ENCODE measurements at regions not wholly inside any gene's neighbourhood (a gene's known extent, or its start where the extent isn't known, plus 50 kb on each side); places are given as distances from the start of the nearest gene placed in this dataset.

DNA sequence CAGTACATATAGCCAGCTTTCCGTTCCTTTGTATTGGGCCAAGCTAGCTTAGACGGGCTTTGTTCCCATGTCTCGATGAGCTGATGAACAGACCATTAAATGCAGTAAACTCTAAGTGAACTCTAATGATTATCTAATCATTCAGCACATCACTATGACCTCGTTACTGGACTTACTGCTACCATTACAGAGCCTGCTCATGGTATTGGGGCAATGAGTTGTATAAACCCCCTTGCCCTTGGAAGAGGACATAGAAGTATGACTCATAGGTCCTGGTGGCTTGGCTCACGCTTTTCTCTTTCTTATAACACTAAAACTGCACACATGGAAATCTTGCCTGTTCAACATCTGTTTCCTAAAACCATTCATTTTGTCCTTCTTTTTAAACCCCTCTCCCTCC lies 93.6 kb upstream of the DYNLRB2 start:
- no peaks in the 10 kb centered on the region for H3K4me1 ChIP-seq (ENCODE audit: control insufficient read depth, insufficient read depth, low read length, poor library complexity, severe bottlenecking)
- Mint-ChIP-seq H3K27me3 (peaks cover 10% of the 10 kb centered on the region), H3K9me3 (peaks cover 0 to 1% (median 0%) of the 10 kb centered on the region in 7 donors), H3K27ac (no peak overlapping the region), H3K4me1 (no peaks in the 10 kb centered on the region), H3K4me3 (no peak overlapping the region), H3K36me3 (no peaks in the 10 kb centered on the region)
- H3K36me3 ChIP-seq (ENCODE audit: control insufficient read depth, insufficient read depth, low read length) = no peaks in the 10 kb centered on the region
- peaks cover 2% of the 10 kb centered on the region for H3K27me3 ChIP-seq (ENCODE audit: control insufficient read depth, insufficient read depth, low read length)
- ATAC-seq (ENCODE audit: low read depth in 2 of 2) (no peak), DNase-seq (no peak)
- H3K9me3 ChIP-seq (ENCODE audit: control insufficient read depth in 2 of 2, low read length in 2 of 2) = no peaks in the 10 kb centered on the region
- H3K4me3 ChIP-seq (ENCODE audit: low read depth, low read length) = no peak overlapping the region
- no peak overlapping the region for H3K27ac ChIP-seq (ENCODE audit: insufficient read depth, low read length, poor library complexity, severe bottlenecking)

DNA sequence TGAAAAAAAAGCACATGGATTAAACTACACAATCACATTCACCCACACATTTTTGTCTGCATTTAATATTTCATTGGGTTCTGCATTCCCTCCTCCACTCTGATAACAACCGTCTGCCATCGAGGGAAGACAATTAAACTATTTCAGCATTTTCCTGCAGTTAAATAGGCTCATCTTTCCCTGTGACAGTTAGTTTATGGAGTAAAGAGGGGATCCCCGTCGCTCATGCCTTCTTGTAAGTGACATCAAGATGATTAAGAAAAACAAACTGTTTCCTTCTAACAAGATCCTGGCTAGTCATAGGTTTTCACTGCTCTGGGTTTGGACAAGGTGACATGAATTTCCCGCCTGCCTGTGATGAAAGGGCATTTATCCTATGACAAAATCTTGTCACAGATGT lies 98.0 kb upstream of the DYNLRB2 start:
- DNase-seq (no peak), ATAC-seq (ENCODE audit: low read depth in 2 of 2) (no peak)
- Mint-ChIP-seq H3K27ac (no peak overlapping the region), H3K36me3 (no peaks in the 10 kb centered on the region), H3K27me3 (peaks cover 16% of the 10 kb centered on the region), H3K4me1 (peaks cover 0 to 3% (median 0%) of the 10 kb centered on the region in 4 donors), H3K9me3 (peaks cover 0 to 1% (median 0%) of the 10 kb centered on the region in 7 donors), H3K4me3 (no peak overlapping the region)
- peaks cover 2% of the 10 kb centered on the region for H3K27me3 ChIP-seq (ENCODE audit: control insufficient read depth, insufficient read depth, low read length)
- no peaks in the 10 kb centered on the region for H3K9me3 ChIP-seq (ENCODE audit: control insufficient read depth in 2 of 2, low read length in 2 of 2)
- no peak overlapping the region for H3K27ac ChIP-seq (ENCODE audit: insufficient read depth, low read length, poor library complexity, severe bottlenecking)
- no peaks in the 10 kb centered on the region for H3K36me3 ChIP-seq (ENCODE audit: control insufficient read depth, insufficient read depth, low read length)
- no peaks in the 10 kb centered on the region for H3K4me1 ChIP-seq (ENCODE audit: control insufficient read depth, insufficient read depth, low read length, poor library complexity, severe bottlenecking)
- H3K4me3 ChIP-seq (ENCODE audit: low read depth, low read length) = no peak overlapping the region

DNA sequence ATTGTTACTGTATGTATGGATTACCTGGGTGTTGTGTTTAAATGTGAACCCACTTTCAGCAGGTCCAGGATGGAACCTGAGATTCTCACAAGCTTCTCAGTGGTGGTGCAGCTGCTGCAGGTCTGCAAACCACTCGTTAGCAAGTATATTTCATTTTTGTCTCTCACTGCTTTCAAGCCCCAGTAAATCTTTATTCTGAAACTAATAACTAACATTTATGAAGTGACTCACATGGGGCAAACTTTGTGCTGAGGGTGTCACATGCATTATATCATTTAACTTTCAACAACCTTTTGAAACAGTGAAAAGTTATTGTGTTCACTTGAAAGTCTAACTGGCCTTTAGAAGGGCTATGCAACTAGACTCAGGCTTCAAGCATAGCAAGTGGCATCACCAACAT lies 98.9 kb upstream of the DYNLRB2 start:
- H3K9me3 ChIP-seq (ENCODE audit: control insufficient read depth in 2 of 2, low read length in 2 of 2) = no peaks in the 10 kb centered on the region
- no peaks in the 10 kb centered on the region for H3K36me3 ChIP-seq (ENCODE audit: control insufficient read depth, insufficient read depth, low read length)
- Mint-ChIP-seq H3K36me3 (no peaks in the 10 kb centered on the region), H3K27me3 (peaks cover 16% of the 10 kb centered on the region), H3K4me3 (no peak overlapping the region), H3K9me3 (peaks cover 0 to 1% (median 0%) of the 10 kb centered on the region in 7 donors), H3K27ac (no peak overlapping the region), H3K4me1 (peaks cover 0 to 3% (median 0%) of the 10 kb centered on the region in 4 donors)
- ATAC-seq (ENCODE audit: low read depth in 2 of 2) (no peak), DNase-seq (no peak)
- H3K27me3 ChIP-seq (ENCODE audit: control insufficient read depth, insufficient read depth, low read length) = peaks cover 2% of the 10 kb centered on the region
- no peaks in the 10 kb centered on the region for H3K4me1 ChIP-seq (ENCODE audit: control insufficient read depth, insufficient read depth, low read length, poor library complexity, severe bottlenecking)
- no peak overlapping the region for H3K27ac ChIP-seq (ENCODE audit: insufficient read depth, low read length, poor library complexity, severe bottlenecking)
- H3K4me3 ChIP-seq (ENCODE audit: low read depth, low read length) = no peak overlapping the region

DNA sequence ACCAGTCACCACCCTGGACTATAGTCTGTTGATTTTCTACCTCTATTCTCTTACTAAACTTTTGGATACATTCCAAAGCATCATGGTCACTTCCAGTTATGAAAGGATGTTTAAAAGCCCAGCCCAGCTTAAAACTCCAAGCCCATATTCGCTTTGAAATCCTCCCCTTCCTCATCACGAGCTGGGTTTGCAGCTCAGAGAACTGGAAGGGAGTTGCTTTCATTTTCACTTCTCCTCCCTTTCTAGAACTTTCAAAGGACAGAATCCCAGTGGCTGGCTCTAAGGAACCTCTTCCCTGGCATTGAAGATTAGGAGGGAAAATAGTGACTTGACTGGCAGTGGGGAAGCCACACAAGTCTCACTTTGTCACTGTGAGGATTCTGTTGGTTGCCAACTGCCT lies 100.1 kb upstream of the DYNLRB2 start:
- H3K4me3 Mint-ChIP-seq = no peak overlapping the region
- no peaks in the 10 kb centered on the region for H3K9me3 ChIP-seq (ENCODE audit: control insufficient read depth in 2 of 2, low read length in 2 of 2)
- peak overlapping the region; percentile 29 for H3K4me3 ChIP-seq (ENCODE audit: low read depth, low read length)
- H3K4me1 ChIP-seq (ENCODE audit: control insufficient read depth, insufficient read depth, low read length, poor library complexity, severe bottlenecking) = no peaks in the 10 kb centered on the region
- DNase-seq = no peak
- H3K27ac ChIP-seq (ENCODE audit: insufficient read depth, low read length, poor library complexity, severe bottlenecking) = no peak overlapping the region
- H3K27me3 Mint-ChIP-seq = peaks cover 16% of the 10 kb centered on the region
- H3K27me3 ChIP-seq (ENCODE audit: control insufficient read depth, insufficient read depth, low read length) = peaks cover 2% of the 10 kb centered on the region
- no peak overlapping the region for H3K27ac Mint-ChIP-seq
- H3K9me3 Mint-ChIP-seq = peaks cover 0 to 1% (median 0%) of the 10 kb centered on the region in 7 donors
- H3K4me1 Mint-ChIP-seq = peaks cover 0 to 3% (median 0%) of the 10 kb centered on the region in 4 donors
- ATAC-seq (ENCODE audit: low read depth in 2 of 2) = no peak
- no peaks in the 10 kb centered on the region for H3K36me3 Mint-ChIP-seq
- H3K36me3 ChIP-seq (ENCODE audit: control insufficient read depth, insufficient read depth, low read length) = no peaks in the 10 kb centered on the region

DNA sequence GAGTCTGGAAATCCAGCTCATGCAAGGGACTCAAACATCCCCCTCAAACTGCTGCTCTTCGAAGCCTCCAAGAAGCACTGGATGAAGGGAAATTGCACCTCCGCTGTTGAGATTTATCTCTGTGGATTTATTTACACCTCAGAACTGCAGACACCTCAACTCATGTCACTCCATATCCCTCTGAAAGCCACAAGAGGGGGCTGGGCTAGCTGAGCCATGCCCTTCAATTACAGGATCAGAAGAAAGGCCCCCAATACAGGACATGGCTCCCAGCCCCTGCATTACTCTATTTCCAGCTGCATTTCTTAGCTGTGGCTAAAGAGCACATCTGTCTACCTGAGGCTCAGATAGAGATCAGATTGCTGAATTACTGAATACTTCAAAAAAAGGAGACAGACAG lies 103.1 kb upstream of the DYNLRB2 start:
- H3K4me1 ChIP-seq (ENCODE audit: control insufficient read depth, insufficient read depth, low read length, poor library complexity, severe bottlenecking) = no peaks in the 10 kb centered on the region
- no peak overlapping the region for H3K4me3 ChIP-seq (ENCODE audit: low read depth, low read length)
- H3K9me3 ChIP-seq (ENCODE audit: control insufficient read depth in 2 of 2, low read length in 2 of 2) = no peaks in the 10 kb centered on the region
- no peaks in the 10 kb centered on the region for H3K36me3 ChIP-seq (ENCODE audit: control insufficient read depth, insufficient read depth, low read length)
- peaks cover 5% of the 10 kb centered on the region for H3K27me3 ChIP-seq (ENCODE audit: control insufficient read depth, insufficient read depth, low read length)
- H3K36me3 Mint-ChIP-seq = no peaks in the 10 kb centered on the region
- DNase-seq (no peak), ATAC-seq (ENCODE audit: low read depth in 2 of 2) (no peak)
- no peak overlapping the region for H3K27ac Mint-ChIP-seq
- H3K9me3 Mint-ChIP-seq = peaks cover 0 to 4% (median 0%) of the 10 kb centered on the region in 7 donors
- H3K4me3 Mint-ChIP-seq = no peak overlapping the region
- H3K4me1 Mint-ChIP-seq = peaks cover 0 to 3% (median 0%) of the 10 kb centered on the region in 4 donors
- no peak overlapping the region for H3K27ac ChIP-seq (ENCODE audit: insufficient read depth, low read length, poor library complexity, severe bottlenecking)
- H3K27me3 Mint-ChIP-seq = peaks cover 14% of the 10 kb centered on the region

DNA sequence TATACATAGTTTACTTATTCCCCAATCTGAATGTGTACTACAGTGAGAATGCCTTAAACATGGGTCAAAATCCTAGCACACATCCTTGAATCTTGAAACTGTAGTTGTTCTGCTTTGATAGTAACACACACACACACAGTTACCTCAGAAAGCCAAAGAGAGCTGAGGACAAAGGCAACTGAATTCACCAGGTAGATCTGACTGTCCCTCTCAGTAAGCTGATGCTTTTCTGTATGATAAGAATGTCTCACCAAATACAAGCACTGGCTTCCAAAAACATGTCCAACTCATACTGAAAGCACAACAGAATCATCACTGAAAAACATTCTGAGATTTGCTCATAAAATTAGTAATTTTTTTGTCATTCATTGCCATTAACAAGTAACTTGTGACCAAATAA lies 104.3 kb upstream of the DYNLRB2 start:
- Histone ChIP-seq H3K27me3 (ENCODE audit: control insufficient read depth, insufficient read depth, low read length) (peaks cover 5% of the 10 kb centered on the region), H3K4me1 (ENCODE audit: control insufficient read depth, insufficient read depth, low read length, poor library complexity, severe bottlenecking) (no peaks in the 10 kb centered on the region), H3K36me3 (ENCODE audit: control insufficient read depth, insufficient read depth, low read length) (no peaks in the 10 kb centered on the region), H3K9me3 (ENCODE audit: control insufficient read depth in 2 of 2, low read length in 2 of 2) (no peaks in the 10 kb centered on the region), H3K4me3 (ENCODE audit: low read depth, low read length) (no peak overlapping the region), H3K27ac (ENCODE audit: insufficient read depth, low read length, poor library complexity, severe bottlenecking) (no peak overlapping the region)
- ATAC-seq (ENCODE audit: low read depth in 2 of 2) (no peak), DNase-seq (no peak)
- peaks cover 0 to 4% (median 0%) of the 10 kb centered on the region in 7 donors for H3K9me3 Mint-ChIP-seq
- H3K4me3 Mint-ChIP-seq = no peak overlapping the region
- no peak overlapping the region for H3K27ac Mint-ChIP-seq
- H3K4me1 Mint-ChIP-seq = peaks cover 0 to 3% (median 0%) of the 10 kb centered on the region in 4 donors
- H3K36me3 Mint-ChIP-seq = no peaks in the 10 kb centered on the region
- H3K27me3 Mint-ChIP-seq = peaks cover 19% of the 10 kb centered on the region

DNA sequence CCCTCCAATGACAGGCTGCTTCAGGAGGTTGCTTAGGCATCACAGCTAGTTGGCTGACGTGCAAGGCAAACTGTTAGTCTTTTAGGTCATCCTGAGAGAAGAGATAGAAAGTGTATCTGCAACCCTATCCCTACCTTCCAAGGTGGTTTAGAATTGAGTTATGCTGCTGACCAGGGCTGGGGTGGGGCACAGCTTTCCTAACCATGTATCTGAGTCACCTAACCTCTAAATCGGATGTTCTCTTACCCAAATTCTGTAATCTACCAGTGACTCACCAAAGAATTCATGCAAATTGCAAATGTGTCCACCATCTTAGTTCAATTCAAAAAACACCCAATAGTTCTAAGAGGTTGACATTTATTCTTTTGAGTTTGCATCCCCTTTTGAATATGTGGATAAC lies 107.2 kb upstream of the DYNLRB2 start:
- no peaks in the 10 kb centered on the region for H3K36me3 ChIP-seq (ENCODE audit: control insufficient read depth, insufficient read depth, low read length)
- ATAC-seq (ENCODE audit: low read depth in 2 of 2) = no peak
- no peak overlapping the region for H3K4me3 ChIP-seq (ENCODE audit: low read depth, low read length)

DNA sequence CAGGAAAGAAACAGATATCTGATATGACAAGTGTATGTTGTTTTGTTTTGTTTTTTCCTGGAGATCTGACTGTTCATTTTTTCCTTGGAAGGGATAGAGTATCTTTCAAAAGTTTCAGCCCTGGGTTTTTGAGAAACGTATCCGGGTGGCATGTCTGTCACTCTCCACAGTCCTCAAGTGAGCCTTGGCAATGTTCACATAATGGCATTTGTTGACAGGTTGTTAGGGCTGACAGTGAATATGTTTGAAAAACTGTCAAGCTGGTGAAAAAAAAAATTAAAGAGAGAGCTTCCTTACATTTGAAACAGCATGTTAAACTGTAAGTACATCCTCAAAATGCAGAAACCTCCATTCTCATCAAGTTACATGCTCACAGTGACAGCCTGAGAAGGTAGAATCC lies 113.0 kb upstream of the DYNLRB2 start:
- Histone ChIP-seq H3K4me1 (ENCODE audit: control insufficient read depth, insufficient read depth, low read length, poor library complexity, severe bottlenecking) (no peaks in the 10 kb centered on the region), H3K36me3 (ENCODE audit: control insufficient read depth, insufficient read depth, low read length) (no peaks in the 10 kb centered on the region), H3K27ac (ENCODE audit: insufficient read depth, low read length, poor library complexity, severe bottlenecking) (no peak overlapping the region), H3K4me3 (ENCODE audit: low read depth, low read length) (no peak overlapping the region), H3K9me3 (ENCODE audit: control insufficient read depth in 2 of 2, low read length in 2 of 2) (no peaks in the 10 kb centered on the region), H3K27me3 (ENCODE audit: control insufficient read depth, insufficient read depth, low read length) (peaks cover 6% of the 10 kb centered on the region)
- ATAC-seq (ENCODE audit: low read depth in 2 of 2) (no peak), DNase-seq (no peak)
- no peak overlapping the region for H3K4me3 Mint-ChIP-seq
- no peaks in the 10 kb centered on the region for H3K4me1 Mint-ChIP-seq
- H3K27ac Mint-ChIP-seq = no peak overlapping the region
- H3K27me3 Mint-ChIP-seq = peaks cover 25% of the 10 kb centered on the region
- H3K9me3 Mint-ChIP-seq = peaks cover 0 to 5% (median 2%) of the 10 kb centered on the region in 7 donors
- no peaks in the 10 kb centered on the region for H3K36me3 Mint-ChIP-seq

More for the DNA sequence above, 107.2 kb upstream of the DYNLRB2 start:
- Mint-ChIP-seq H3K27me3 (peaks cover 22% of the 10 kb centered on the region), H3K9me3 (peaks cover 0 to 9% (median 1%) of the 10 kb centered on the region in 7 donors), H3K36me3 (no peaks in the 10 kb centered on the region), H3K27ac (no peak overlapping the region), H3K4me3 (no peak overlapping the region), H3K4me1 (no peaks in the 10 kb centered on the region)
- Histone ChIP-seq H3K4me1 (ENCODE audit: control insufficient read depth, insufficient read depth, low read length, poor library complexity, severe bottlenecking) (no peaks in the 10 kb centered on the region), H3K9me3 (ENCODE audit: control insufficient read depth in 2 of 2, low read length in 2 of 2) (no peaks in the 10 kb centered on the region), H3K27ac (ENCODE audit: insufficient read depth, low read length, poor library complexity, severe bottlenecking) (no peak overlapping the region), H3K27me3 (ENCODE audit: control insufficient read depth, insufficient read depth, low read length) (peaks cover 3% of the 10 kb centered on the region)
- DNase-seq = no peak

Data from CD4-positive, CD25-positive, alpha-beta regulatory T cell (primary cell).